MM.1S (cell line): ENCODE measurements at regions not wholly inside any gene's neighbourhood (a gene's known extent, or its start where the extent isn't known, plus 50 kb on each side); places are given as distances from the start of the nearest gene placed in this dataset.

ENCODE experiments used
- DNase-seq: peaks from one replicate; pipeline ENCODE4 v3.0.0-alpha.2; 2015
- H2AFZ ChIP-seq: fragments of 300-600 bp; sonication (generic); 2 replicates; pipeline ENCODE4 v1.6.0; 2016; ENCODE audit warnings: antibody characterized with exemption, low read length
- H3F3A ChIP-seq: fragments of 300-600 bp; sonication (generic); 2 replicates; pipeline ENCODE4 v1.6.1; 2016; ENCODE audit warnings: mild to moderate bottlenecking, antibody characterized with exemption, low read length, moderate library complexity, mixed read lengths; ENCODE audit not compliant: insufficient read depth
- H3K27ac ChIP-seq: fragments of 300-600 bp; sonication (generic); 2 replicates; pipeline ENCODE4 v1.5.1; 2016; ENCODE audit warnings: mild to moderate bottlenecking, low read length
- H3K27me3 ChIP-seq: fragments of 300-600 bp; sonication (generic); replicated peaks from 2 replicates; pipeline ENCODE4 v1.6.0; 2016; ENCODE audit warnings: low read length; ENCODE audit not compliant: insufficient read depth
- H3K36me3 ChIP-seq: fragments of 300-600 bp; sonication (generic); replicated peaks from 2 replicates; pipeline ENCODE4 v1.6.1; 2016; ENCODE audit warnings: mild to moderate bottlenecking, low read length, mixed read lengths; ENCODE audit not compliant: insufficient read depth
- H3K4me1 ChIP-seq: fragments of 300-600 bp; sonication (generic); 2 replicates; pipeline ENCODE4 v1.6.1; 2016; ENCODE audit warnings: low read length, mixed read lengths
- H3K4me2 ChIP-seq: fragments of 300-600 bp; sonication (generic); 2 replicates; pipeline ENCODE4 v1.6.0; 2016; ENCODE audit warnings: low read depth, low read length
- H3K4me3 ChIP-seq: fragments of 300-600 bp; sonication (generic); 2 replicates; pipeline ENCODE4 v1.5.1; 2016; ENCODE audit warnings: low read length, mixed read lengths
- H3K79me2 ChIP-seq: fragments of 300-600 bp; sonication (generic); 2 replicates; pipeline ENCODE4 v1.6.1; 2016; ENCODE audit warnings: mixed run types, low read length, mixed read lengths
- H3K9ac ChIP-seq: fragments of 300-600 bp; sonication (generic); 2 replicates; pipeline ENCODE4 v1.6.1; 2016; ENCODE audit warnings: low read length, mixed read lengths
- H3K9me2 ChIP-seq: fragments of 300-600 bp; sonication (generic); replicated peaks from 2 replicates; pipeline ENCODE4 v1.6.1; 2016; ENCODE audit warnings: mild to moderate bottlenecking, low read length, mixed read lengths; ENCODE audit not compliant: insufficient read depth
- H3K9me3 ChIP-seq: fragments of 300-600 bp; sonication (generic); replicated peaks from 2 replicates; pipeline ENCODE4 v1.6.1; 2016; ENCODE audit warnings: mild to moderate bottlenecking, low read length, mixed read lengths; ENCODE audit not compliant: insufficient read depth
- H4K20me1 ChIP-seq: fragments of 300-600 bp; sonication (generic); 2 replicates; pipeline ENCODE4 v1.6.1; 2016; ENCODE audit warnings: mild to moderate bottlenecking, low read length, moderate library complexity, mixed read lengths; ENCODE audit not compliant: insufficient read depth
- CTCF ChIP-seq: fragments of 300-600 bp; sonication (generic); IDR thresholded peaks from 2 replicates; pipeline ENCODE4 v1.5.1; 2016; ENCODE audit warnings: antibody characterized with exemption, low read length, mixed read lengths
- EZH2 ChIP-seq: fragments of 300-600 bp; sonication (generic); optimal IDR thresholded peaks from 2 replicates; pipeline ENCODE3; 2017; ENCODE audit warnings: low read depth, mild to moderate bottlenecking, antibody characterized with exemption, low read length, mixed read lengths
- EZH2phosphoT487 ChIP-seq: fragments of 300-600 bp; sonication (generic); IDR thresholded peaks from 2 replicates; pipeline ENCODE4 v1.6.1; 2018; ENCODE audit warnings: antibody characterized with exemption, low read length

- H3K4me1 ChIP-seq = peaks cover 14% of the 10 kb centered on the region; the same call in 1 of the 2 replicates
- no peaks in the 10 kb centered on the region for H4K20me1 ChIP-seq
- H3K4me2 ChIP-seq = no peak overlapping the region
- no peaks in the 10 kb centered on the region for H3F3A ChIP-seq
- no peak for DNase-seq
- no peak overlapping the region for H3K27ac ChIP-seq
- no peaks in the 10 kb centered on the region for H3K27me3 ChIP-seq
- no peak overlapping the region for H2AFZ ChIP-seq
- H3K79me2 ChIP-seq = no peaks in the 10 kb centered on the region
- no peaks in the 10 kb centered on the region; the same call in 1 of the 2 replicates for H3K9me3 ChIP-seq
- no peaks in the 10 kb centered on the region for H3K9me2 ChIP-seq
- no peak overlapping the region for H3K9ac ChIP-seq
- no peaks in the 10 kb centered on the region for H3K36me3 ChIP-seq
- H3K4me3 ChIP-seq = no peak overlapping the region
- no peak for TF ChIP-seq EZH2
- no peak for TF ChIP-seq EZH2phosphoT487
- no peak for TF ChIP-seq CTCF
These were observed 1400.5 kb upstream of the IGFBP7 start for GRCh38 chr4:58510652-58511051.

- no peaks in the 10 kb centered on the region for H3K79me2 ChIP-seq
- TF ChIP-seq EZH2 (no peak), EZH2phosphoT487 (no peak), CTCF (no peak)
- peaks cover 14% of the 10 kb centered on the region; the same call in 1 of the 2 replicates for H3K4me1 ChIP-seq
- no peaks in the 10 kb centered on the region for H3K9me2 ChIP-seq
- H3K27me3 ChIP-seq = no peaks in the 10 kb centered on the region
- no peaks in the 10 kb centered on the region; the same call in 1 of the 2 replicates for H3K9me3 ChIP-seq
- H4K20me1 ChIP-seq = no peaks in the 10 kb centered on the region
- no peaks in the 10 kb centered on the region for H3F3A ChIP-seq
- no peak for DNase-seq
- H3K9ac ChIP-seq = no peak overlapping the region
- H2AFZ ChIP-seq = no peak overlapping the region
- H3K27ac ChIP-seq = no peak overlapping the region
- H3K36me3 ChIP-seq = no peaks in the 10 kb centered on the region
- no peak overlapping the region for H3K4me2 ChIP-seq
- no peak overlapping the region for H3K4me3 ChIP-seq
These were observed 1396.9 kb upstream of the IGFBP7 start for GRCh38 chr4:58507079-58507478.

GRCh38 chr4:58502839-58503238, 1392.7 kb upstream of the IGFBP7 start:
- Histone ChIP-seq H3K9ac (no peak overlapping the region), H4K20me1 (no peaks in the 10 kb centered on the region), H3K4me2 (no peak overlapping the region), H3F3A (no peaks in the 10 kb centered on the region), H3K27ac (no peak overlapping the region), H3K79me2 (no peaks in the 10 kb centered on the region), H3K9me2 (no peaks in the 10 kb centered on the region), H2AFZ (no peak overlapping the region), H3K27me3 (no peaks in the 10 kb centered on the region), H3K9me3 (no peaks in the 10 kb centered on the region), H3K4me1 (no peaks in the 10 kb centered on the region), H3K4me3 (no peak overlapping the region), H3K36me3 (no peaks in the 10 kb centered on the region)
- TF ChIP-seq EZH2phosphoT487 = no peak
- no peak for TF ChIP-seq EZH2
- no peak for TF ChIP-seq CTCF
- DNase-seq = no peak
